ENCODE measurements at regions not wholly inside any gene's neighbourhood (a gene's known extent, or its start where the extent isn't known, plus 50 kb on each side); places are given as distances from the start of the nearest gene placed in this dataset.
A peak's percentile ranks its signal among the peaks of the same experiment; 100 is the strongest.

DNA sequence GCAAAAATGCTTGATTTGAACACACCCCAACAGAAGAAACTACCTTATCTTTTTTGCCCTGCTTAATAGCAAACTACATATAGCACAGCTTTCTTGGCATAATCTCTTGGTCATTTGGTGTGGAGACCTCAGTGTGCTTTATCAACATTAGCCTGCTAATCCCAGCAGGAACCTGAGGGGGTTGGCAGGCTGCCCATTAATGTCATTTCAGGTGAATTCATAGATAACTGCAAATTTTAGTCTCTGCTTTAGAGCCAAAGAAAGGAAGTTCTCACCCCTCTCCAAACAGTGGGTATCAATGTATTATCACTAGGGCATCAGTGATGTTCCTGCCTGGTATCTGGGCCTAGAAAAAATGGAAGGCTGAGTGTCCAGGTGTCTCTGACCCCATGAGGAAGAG is 489.0 kb downstream of the NTRK2 start:
- Histone ChIP-seq H3K4me3 (no peak overlapping the region), H3K36me3 (no peaks in the 10 kb centered on the region), H3K9me3 (peaks cover 0 to 14% (median 6%) of the 10 kb centered on the region in 4 donors), H3K27me3 (no peaks in the 10 kb centered on the region), H3K27ac (no peak overlapping the region), H3K4me1 (peaks cover 0 to 9% (median 0%) of the 10 kb centered on the region in 4 donors)
- DNase-seq: peak in 1 of 2 donors; percentile 35
- intact Hi-C loops (cut with DNase I; ENCODE audit: low total_unique reads): no loop called here
- no peak for TF ChIP-seq POLR2AphosphoS5 (IDR thresholded peaks at IDR 0.05)
- TF ChIP-seq, protein P1, sequence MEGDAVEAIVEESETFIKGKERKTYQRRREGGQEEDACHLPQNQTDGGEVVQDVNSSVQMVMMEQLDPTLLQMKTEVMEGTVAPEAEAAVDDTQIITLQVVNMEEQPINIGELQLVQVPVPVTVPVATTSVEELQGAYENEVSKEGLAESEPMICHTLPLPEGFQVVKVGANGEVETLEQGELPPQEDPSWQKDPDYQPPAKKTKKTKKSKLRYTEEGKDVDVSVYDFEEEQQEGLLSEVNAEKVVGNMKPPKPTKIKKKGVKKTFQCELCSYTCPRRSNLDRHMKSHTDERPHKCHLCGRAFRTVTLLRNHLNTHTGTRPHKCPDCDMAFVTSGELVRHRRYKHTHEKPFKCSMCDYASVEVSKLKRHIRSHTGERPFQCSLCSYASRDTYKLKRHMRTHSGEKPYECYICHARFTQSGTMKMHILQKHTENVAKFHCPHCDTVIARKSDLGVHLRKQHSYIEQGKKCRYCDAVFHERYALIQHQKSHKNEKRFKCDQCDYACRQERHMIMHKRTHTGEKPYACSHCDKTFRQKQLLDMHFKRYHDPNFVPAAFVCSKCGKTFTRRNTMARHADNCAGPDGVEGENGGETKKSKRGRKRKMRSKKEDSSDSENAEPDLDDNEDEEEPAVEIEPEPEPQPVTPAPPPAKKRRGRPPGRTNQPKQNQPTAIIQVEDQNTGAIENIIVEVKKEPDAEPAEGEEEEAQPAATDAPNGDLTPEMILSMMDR (IDR thresholded peaks at IDR 0.05): no peak
- TF ChIP-seq EP300 (IDR thresholded peaks at IDR 0.05): no peak
- TF ChIP-seq POLR2A (IDR thresholded peaks at IDR 0.05): no peak

DNA sequence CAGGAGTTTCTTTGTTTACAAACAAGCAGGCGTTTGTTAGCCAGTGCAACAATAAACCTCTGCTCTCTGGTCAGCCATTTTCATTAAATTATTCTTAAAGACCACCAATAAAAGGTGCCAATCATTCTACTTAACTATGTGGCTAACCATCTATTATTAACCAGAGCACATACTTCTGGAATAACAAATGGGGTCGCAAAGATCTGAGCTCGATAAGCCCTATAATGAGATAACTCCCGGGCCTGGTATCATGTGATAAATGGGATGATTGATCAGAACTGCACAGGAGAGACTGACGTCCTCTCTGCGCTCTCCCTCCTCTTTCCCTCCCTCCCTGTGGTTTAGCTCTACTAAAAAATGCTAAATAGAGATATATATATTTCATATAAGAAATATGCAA is 488.2 kb downstream of the NTRK2 start:
- H3K27ac ChIP-seq: no peak overlapping the region
- intact Hi-C loops (cut with DNase I; ENCODE audit: low total_unique reads): no loop called here
- peaks cover 0 to 7% (median 2%) of the 10 kb centered on the region in 4 donors for H3K9me3 ChIP-seq
- TF ChIP-seq EP300 (IDR thresholded peaks at IDR 0.05) (no peak), POLR2AphosphoS5 (IDR thresholded peaks at IDR 0.05) (no peak), POLR2A (IDR thresholded peaks at IDR 0.05) (no peak)
- TF ChIP-seq, protein P1 (IDR thresholded peaks at IDR 0.05): no peak
- 33 to 47% (median 42%) methylated on average over 6 of the region's 6 CpGs for WGBS, 5 donors
- H3K4me1 ChIP-seq: peaks cover 0 to 9% (median 0%) of the 10 kb centered on the region in 4 donors
- no peak for DNase-seq
- no peaks in the 10 kb centered on the region for H3K36me3 ChIP-seq
- no peak overlapping the region for H3K4me3 ChIP-seq
- no peaks in the 10 kb centered on the region for H3K27me3 ChIP-seq

DNA sequence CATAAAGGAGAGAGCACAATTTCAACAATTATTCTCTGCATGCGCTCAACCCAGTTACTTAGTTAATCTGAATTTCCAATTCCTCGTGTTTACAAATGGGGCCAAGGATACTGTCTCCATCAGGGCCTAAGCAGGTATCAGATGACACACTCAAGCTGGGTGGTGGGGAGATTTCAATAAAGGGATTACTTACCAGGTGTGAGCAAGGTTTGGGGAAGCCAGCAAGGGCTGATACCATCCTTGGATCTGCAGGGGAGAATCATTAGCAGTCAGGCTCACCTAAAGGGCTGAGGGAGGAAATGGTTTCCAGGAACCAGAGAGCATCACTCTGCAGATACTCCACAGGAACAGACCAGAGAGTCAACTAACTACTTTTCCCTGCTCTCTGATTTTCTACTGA is 487.1 kb downstream of the NTRK2 start:
- no peak for DNase-seq
- no peak overlapping the region for H3K4me3 ChIP-seq
- H3K27ac ChIP-seq: no peak overlapping the region
- no peaks in the 10 kb centered on the region for H3K36me3 ChIP-seq
- WGBS, 5 donors: 68 to 81% (median 74%) methylated on average over 2 of the region's 2 CpGs
- H3K4me1 ChIP-seq: peaks cover 0 to 9% (median 0%) of the 10 kb centered on the region in 4 donors
- no peaks in the 10 kb centered on the region for H3K9me3 ChIP-seq
- TF ChIP-seq POLR2A (IDR thresholded peaks at IDR 0.05): no peak
- TF ChIP-seq POLR2AphosphoS5 (IDR thresholded peaks at IDR 0.05): no peak
- intact Hi-C loops (cut with DNase I; ENCODE audit: low total_unique reads): no loop called here
- no peaks in the 10 kb centered on the region for H3K27me3 ChIP-seq

DNA sequence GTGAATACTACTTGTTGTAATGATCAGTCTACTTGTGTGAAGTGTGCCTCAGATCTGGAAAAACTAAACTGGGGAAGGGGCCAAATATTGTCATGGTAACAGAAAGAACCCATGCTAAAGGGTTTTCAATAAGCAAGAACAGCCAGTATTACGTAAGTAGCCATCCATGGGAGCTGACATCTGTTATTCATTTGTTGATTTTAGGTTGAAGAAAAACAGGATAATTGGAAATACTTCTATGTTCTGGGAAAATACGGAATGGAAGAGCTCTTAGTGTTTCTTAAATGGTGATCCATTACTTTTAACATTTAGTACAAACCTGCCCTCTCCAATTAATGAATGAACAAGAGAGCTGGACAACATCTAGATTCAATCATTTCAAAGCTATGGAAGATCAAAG is 485.8 kb downstream of the NTRK2 start:
- WGBS, 5 donors: 58 to 84% (median 70%) methylated on average over 2 of the region's 2 CpGs
- H3K9me3 ChIP-seq: no peaks in the 10 kb centered on the region
- TF ChIP-seq POLR2AphosphoS5 (IDR thresholded peaks at IDR 0.05): no peak
- TF ChIP-seq, protein P1 (IDR thresholded peaks at IDR 0.05): no peak
- no peak for TF ChIP-seq EP300 (IDR thresholded peaks at IDR 0.05)
- no peak for TF ChIP-seq POLR2A (IDR thresholded peaks at IDR 0.05)
- peaks cover 0 to 9% (median 0%) of the 10 kb centered on the region in 4 donors for H3K4me1 ChIP-seq
- no peaks in the 10 kb centered on the region for H3K36me3 ChIP-seq
- no peaks in the 10 kb centered on the region for H3K27me3 ChIP-seq
- H3K27ac ChIP-seq: no peak overlapping the region
- H3K4me3 ChIP-seq: no peak overlapping the region
- intact Hi-C loops (cut with DNase I; ENCODE audit: low total_unique reads): no loop called here
- DNase-seq: peak in 1 of 2 donors; percentile 30

DNA sequence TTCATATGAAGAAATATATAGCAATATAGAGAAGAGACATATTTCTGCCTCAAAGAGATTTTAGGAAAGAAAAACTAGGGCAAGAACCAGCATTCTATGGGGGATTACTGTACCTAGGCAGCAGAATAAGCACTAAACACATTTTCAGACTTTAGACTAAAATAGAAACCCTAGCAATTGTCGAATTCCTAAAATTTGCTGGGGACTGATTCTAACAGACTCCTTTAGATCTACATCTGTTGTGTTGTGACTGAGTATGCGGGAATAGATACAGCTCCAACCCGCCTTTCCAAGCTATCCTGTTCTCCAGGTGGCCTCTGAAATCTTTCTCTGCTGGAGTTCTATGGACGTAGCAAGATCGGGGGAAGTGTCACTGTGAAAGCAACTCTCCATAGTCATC is 482.2 kb downstream of the NTRK2 start:
- WGBS, 5 donors: 88 to 95% (median 89%) methylated on average over 5 of the region's 5 CpGs
- TF ChIP-seq EP300 (IDR thresholded peaks at IDR 0.05) (no peak), POLR2A (IDR thresholded peaks at IDR 0.05) (no peak), POLR2AphosphoS5 (IDR thresholded peaks at IDR 0.05) (no peak)
- TF ChIP-seq, protein P1 (IDR thresholded peaks at IDR 0.05): no peak
- DNase-seq: no peak
- intact Hi-C loops (cut with DNase I; ENCODE audit: low total_unique reads): no loop called here
- no peaks in the 10 kb centered on the region for H3K27me3 ChIP-seq
- H3K9me3 ChIP-seq: no peaks in the 10 kb centered on the region
- H3K4me1 ChIP-seq: no peaks in the 10 kb centered on the region
- no peak overlapping the region for H3K27ac ChIP-seq
- H3K36me3 ChIP-seq: no peaks in the 10 kb centered on the region
- H3K4me3 ChIP-seq: no peak overlapping the region
